ENCODE measurements at regions not wholly inside any gene's neighbourhood (a gene's known extent, or its start where the extent isn't known, plus 50 kb on each side); places are given as distances from the start of the nearest gene placed in this dataset.

- DNase-seq: no peak
- Histone ChIP-seq H3K36me3 (replicated peaks in 1 of 2; ENCODE audit: control insufficient read depth in 1 of 2, insufficient read depth in 2 of 2, low read length in 1 of 2) (no peaks in the 10 kb centered on the region), H4K20me1 (ENCODE audit: insufficient read depth) (no peaks in the 10 kb centered on the region), H3K9me2 (no peaks in the 10 kb centered on the region), H3K27me3 (ENCODE audit: insufficient read depth) (no peaks in the 10 kb centered on the region), H3F3A (replicated peaks; ENCODE audit: insufficient read depth) (no peaks in the 10 kb centered on the region), H3K9me3 (no peaks in the 10 kb centered on the region), H3K9ac (no peak overlapping the region), H2AFZ (ENCODE audit: low read depth) (no peak overlapping the region), H3K79me2 (ENCODE audit: insufficient read depth) (no peaks in the 10 kb centered on the region), H3K4me3 (ENCODE audit: low read depth in 2 of 2, low read length in 1 of 2) (no peak overlapping the region), H3K4me2 (no peak overlapping the region), H3K27ac (ENCODE audit: low read depth in 2 of 2, low read length in 1 of 2) (no peak overlapping the region), H3K4me1 (ENCODE audit: control insufficient read depth in 1 of 2, insufficient read depth in 2 of 2, low read depth in 1 of 2, low read length in 1 of 2) (no peaks in the 10 kb centered on the region)
- CTCF ChIA-PET: no interaction called here
- TF ChIP-seq RFX5 (IDR thresholded peaks at IDR 0.05; ENCODE audit: low read length) (no peak), ZBTB33 (IDR thresholded peaks at IDR 0.05; ENCODE audit: borderline replicate concordance, low read depth) (no peak), NFIC (IDR thresholded peaks at IDR 0.05; ENCODE audit: borderline replicate concordance) (no peak), JUND (IDR thresholded peaks at IDR 0.05) (no peak), CHD2 (IDR thresholded peaks at IDR 0.05; ENCODE audit: low read length, partially characterized antibody) (no peak), TEAD4 (IDR thresholded peaks at IDR 0.05; ENCODE audit: borderline replicate concordance, insufficient read depth) (no peak), POLR2AphosphoS5 (IDR thresholded peaks at IDR 0.05; ENCODE audit: low read depth, low read length) (no peak), RCOR1 (IDR thresholded peaks at IDR 0.05; ENCODE audit: low read length) (no peak), YY1 (IDR thresholded peaks at IDR 0.05; ENCODE audit: low read depth) (no peak), TAF1 (IDR thresholded peaks at IDR 0.05; ENCODE audit: borderline replicate concordance, low read depth, low read length) (no peak), RAD21 (IDR thresholded peaks at IDR 0.05; ENCODE audit: low read length) (no peak), SIN3A (IDR thresholded peaks at IDR 0.05; ENCODE audit: borderline replicate concordance, low read depth, low read length) (no peak)
- TF ChIP-seq, protein P1, sequence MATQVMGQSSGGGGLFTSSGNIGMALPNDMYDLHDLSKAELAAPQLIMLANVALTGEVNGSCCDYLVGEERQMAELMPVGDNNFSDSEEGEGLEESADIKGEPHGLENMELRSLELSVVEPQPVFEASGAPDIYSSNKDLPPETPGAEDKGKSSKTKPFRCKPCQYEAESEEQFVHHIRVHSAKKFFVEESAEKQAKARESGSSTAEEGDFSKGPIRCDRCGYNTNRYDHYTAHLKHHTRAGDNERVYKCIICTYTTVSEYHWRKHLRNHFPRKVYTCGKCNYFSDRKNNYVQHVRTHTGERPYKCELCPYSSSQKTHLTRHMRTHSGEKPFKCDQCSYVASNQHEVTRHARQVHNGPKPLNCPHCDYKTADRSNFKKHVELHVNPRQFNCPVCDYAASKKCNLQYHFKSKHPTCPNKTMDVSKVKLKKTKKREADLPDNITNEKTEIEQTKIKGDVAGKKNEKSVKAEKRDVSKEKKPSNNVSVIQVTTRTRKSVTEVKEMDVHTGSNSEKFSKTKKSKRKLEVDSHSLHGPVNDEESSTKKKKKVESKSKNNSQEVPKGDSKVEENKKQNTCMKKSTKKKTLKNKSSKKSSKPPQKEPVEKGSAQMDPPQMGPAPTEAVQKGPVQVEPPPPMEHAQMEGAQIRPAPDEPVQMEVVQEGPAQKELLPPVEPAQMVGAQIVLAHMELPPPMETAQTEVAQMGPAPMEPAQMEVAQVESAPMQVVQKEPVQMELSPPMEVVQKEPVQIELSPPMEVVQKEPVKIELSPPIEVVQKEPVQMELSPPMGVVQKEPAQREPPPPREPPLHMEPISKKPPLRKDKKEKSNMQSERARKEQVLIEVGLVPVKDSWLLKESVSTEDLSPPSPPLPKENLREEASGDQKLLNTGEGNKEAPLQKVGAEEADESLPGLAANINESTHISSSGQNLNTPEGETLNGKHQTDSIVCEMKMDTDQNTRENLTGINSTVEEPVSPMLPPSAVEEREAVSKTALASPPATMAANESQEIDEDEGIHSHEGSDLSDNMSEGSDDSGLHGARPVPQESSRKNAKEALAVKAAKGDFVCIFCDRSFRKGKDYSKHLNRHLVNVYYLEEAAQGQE (IDR thresholded peaks at IDR 0.05; ENCODE audit: low read depth, low read length): no peak
- TF ChIP-seq, protein P2, sequence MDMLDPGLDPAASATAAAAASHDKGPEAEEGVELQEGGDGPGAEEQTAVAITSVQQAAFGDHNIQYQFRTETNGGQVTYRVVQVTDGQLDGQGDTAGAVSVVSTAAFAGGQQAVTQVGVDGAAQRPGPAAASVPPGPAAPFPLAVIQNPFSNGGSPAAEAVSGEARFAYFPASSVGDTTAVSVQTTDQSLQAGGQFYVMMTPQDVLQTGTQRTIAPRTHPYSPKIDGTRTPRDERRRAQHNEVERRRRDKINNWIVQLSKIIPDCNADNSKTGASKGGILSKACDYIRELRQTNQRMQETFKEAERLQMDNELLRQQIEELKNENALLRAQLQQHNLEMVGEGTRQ (IDR thresholded peaks at IDR 0.05; ENCODE audit: borderline replicate concordance, low read depth, low read length): no peak
- POLR2A ChIA-PET: no interaction called here
These were observed 242.0 kb upstream of the SETMAR start for GRCh38 chr3:4061195-4061594.
